ENCODE measurements at regions not wholly inside any gene's neighbourhood (a gene's known extent, or its start where the extent isn't known, plus 50 kb on each side); places are given as distances from the start of the nearest gene placed in this dataset.
A peak's percentile ranks its signal among the peaks of the same experiment; 100 is the strongest.

DNA sequence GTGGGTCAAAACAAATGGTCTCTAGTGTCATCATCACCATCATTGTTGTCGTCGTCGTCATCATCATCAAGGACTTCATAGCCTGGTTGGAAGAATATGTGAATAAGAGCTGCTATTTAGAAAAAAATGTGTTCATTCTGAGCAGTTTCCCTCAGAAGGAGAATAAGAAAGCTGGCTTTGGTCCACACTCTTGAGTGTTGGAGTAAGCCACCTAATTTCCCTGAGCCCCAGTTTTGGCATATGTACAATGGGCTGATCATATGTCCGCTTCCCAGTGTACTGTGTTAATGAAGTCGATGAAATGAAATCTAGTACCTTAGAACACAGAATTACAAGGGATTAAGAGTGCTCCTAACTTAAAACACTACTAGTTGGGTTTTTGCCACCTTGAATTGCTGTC lies 545.5 kb downstream of the CCDC171 start:
- no peaks in the 10 kb centered on the region for H3K9me3 ChIP-seq
- WGBS, 2 donors = 89 to 95% methylated on average over 5 of the region's 5 CpGs
- peaks cover 0 to 5% of the 10 kb centered on the region in 2 donors for H3K4me1 ChIP-seq
- no peaks in the 10 kb centered on the region for H3K27me3 ChIP-seq
- no peak for DNase-seq
- no peaks in the 10 kb centered on the region for H3K36me3 ChIP-seq
- no peak for TF ChIP-seq POLR2A (IDR thresholded peaks at IDR 0.05)
- TF ChIP-seq, protein P1, sequence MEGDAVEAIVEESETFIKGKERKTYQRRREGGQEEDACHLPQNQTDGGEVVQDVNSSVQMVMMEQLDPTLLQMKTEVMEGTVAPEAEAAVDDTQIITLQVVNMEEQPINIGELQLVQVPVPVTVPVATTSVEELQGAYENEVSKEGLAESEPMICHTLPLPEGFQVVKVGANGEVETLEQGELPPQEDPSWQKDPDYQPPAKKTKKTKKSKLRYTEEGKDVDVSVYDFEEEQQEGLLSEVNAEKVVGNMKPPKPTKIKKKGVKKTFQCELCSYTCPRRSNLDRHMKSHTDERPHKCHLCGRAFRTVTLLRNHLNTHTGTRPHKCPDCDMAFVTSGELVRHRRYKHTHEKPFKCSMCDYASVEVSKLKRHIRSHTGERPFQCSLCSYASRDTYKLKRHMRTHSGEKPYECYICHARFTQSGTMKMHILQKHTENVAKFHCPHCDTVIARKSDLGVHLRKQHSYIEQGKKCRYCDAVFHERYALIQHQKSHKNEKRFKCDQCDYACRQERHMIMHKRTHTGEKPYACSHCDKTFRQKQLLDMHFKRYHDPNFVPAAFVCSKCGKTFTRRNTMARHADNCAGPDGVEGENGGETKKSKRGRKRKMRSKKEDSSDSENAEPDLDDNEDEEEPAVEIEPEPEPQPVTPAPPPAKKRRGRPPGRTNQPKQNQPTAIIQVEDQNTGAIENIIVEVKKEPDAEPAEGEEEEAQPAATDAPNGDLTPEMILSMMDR (IDR thresholded peaks at IDR 0.05) = no peak
- no peak overlapping the region for H3K4me3 ChIP-seq (replicated peaks in 1 of 3)
- H3K27ac ChIP-seq = no peak overlapping the region
- intact Hi-C loops (cut with DNase I) = no loop called here

DNA sequence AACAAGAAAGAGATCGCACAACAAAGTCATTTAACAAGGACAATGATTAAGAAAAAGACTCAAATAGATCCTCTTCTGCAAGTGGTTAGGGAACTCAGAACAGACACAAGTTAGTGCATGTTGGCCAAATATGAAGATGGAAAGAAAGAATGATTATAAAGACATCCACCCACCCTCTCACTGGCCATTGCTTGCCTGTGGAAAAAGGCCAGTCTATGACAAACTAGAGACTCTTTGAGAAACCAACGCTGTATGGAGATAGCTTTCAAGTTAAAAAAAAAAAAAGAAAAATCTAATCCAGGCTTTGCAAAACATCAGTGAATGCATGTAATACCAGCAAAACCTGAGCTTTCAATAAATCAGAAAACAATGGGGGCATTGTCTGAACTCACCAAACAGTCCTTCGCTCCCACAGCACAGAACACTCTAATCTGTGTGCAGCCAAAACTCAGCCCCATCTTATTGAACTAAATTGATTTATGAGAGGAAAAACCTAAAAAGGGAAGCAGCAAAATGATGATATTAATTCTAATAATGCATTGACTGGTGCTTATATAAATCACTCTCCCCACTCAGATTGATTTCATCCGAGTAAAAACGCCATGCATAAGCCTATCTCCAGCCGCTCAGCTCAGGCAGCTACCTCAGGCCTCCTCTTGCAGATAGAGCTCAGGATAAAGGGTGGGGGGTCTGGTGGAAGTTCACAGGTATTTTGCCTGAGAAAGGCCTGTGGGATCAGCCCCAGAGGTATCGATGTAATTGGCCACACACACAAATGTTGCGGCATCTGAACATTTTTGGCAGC lies 547.1 kb downstream of the CCDC171 start:
- Histone ChIP-seq H3K4me3 (replicated peaks in 1 of 3) (no peak overlapping the region), H3K4me1 (peaks cover 0 to 9% of the 10 kb centered on the region in 2 donors), H3K9me3 (no peaks in the 10 kb centered on the region), H3K27ac (no peak overlapping the region), H3K27me3 (no peaks in the 10 kb centered on the region), H3K36me3 (no peaks in the 10 kb centered on the region)
- DNase-seq = no peak
- 77 to 79% methylated on average over 8 of the region's 8 CpGs for WGBS, 2 donors
- no peak for TF ChIP-seq POLR2A (IDR thresholded peaks at IDR 0.05)
- TF ChIP-seq, protein P1 (IDR thresholded peaks at IDR 0.05) = no peak
- intact Hi-C loops (cut with DNase I) = no loop called here

DNA sequence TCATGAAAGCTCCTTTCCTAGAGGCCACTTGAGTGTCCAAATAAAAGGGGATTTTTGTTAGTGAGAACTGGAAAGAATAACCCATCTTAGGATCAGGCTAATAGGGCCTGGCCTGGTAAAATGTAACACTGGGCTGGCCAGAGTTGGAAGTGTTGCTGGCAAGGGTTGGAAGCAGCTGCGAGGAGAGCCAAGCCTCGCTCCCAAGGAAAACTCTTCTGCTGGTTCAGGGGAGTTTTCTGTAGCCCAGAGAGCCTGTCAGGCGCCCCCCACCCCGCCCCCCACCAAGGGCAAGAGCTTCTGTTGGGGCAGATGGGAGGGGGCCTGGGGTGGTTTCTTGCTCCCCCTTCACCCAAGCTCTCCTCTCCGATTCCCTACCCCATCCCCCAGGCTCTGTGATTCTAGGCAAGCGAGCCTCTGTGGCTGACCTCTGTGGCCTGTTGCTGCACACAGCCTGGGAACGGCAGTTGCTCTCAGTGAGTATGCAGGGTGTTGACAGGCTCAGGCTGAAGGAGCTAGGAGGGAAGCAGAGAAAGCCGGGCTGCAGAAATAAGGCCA lies 547.8 kb downstream of the CCDC171 start:
- H3K4me3 ChIP-seq (replicated peaks in 1 of 3) = no peak overlapping the region
- H3K4me1 ChIP-seq = peaks cover 0 to 9% of the 10 kb centered on the region in 2 donors
- H3K27me3 ChIP-seq = no peaks in the 10 kb centered on the region
- DNase-seq = peak; percentile 13
- no peaks in the 10 kb centered on the region for H3K9me3 ChIP-seq
- intact Hi-C loops (cut with DNase I) = no loop called here
- H3K36me3 ChIP-seq = no peaks in the 10 kb centered on the region
- TF ChIP-seq, protein P1 (IDR thresholded peaks at IDR 0.05) = no peak
- WGBS, 2 donors = 49 to 61% methylated on average over 8 of the region's 8 CpGs
- H3K27ac ChIP-seq = peak overlapping the region in 1 of 3 donors; percentile 24

DNA sequence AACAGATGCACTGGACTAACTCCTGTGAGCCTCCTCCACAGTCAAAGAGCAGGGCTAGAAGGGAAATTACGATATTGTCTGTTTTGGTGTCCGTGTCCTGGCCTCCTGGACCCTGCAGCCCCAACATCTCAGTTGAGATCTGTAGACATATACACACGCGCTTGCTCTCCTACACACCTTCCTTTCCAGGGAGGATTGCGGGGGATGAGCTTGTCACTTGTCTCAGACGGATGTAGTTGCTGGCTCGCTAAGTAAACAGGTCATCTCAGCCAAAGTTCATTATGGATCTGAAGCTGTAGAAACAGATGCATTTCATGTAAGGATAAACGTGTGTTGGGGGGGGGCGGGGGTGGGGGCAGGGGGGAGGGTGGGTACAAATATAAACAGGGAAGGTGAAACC lies 549.3 kb downstream of the CCDC171 start:
- Histone ChIP-seq H3K4me1 (peaks cover 0 to 9% of the 10 kb centered on the region in 2 donors), H3K36me3 (no peaks in the 10 kb centered on the region), H3K4me3 (replicated peaks in 1 of 3) (no peak overlapping the region), H3K9me3 (no peaks in the 10 kb centered on the region), H3K27ac (no peak overlapping the region), H3K27me3 (no peaks in the 10 kb centered on the region)
- TF ChIP-seq, protein P1 (IDR thresholded peaks at IDR 0.05) = no peak
- no peak for TF ChIP-seq POLR2A (IDR thresholded peaks at IDR 0.05)
- intact Hi-C loops (cut with DNase I) = no loop called here
- DNase-seq = no peak
- WGBS, 2 donors = 73 to 82% methylated on average over 9 of the region's 9 CpGs
